ENCODE measurements at regions not wholly inside any gene's neighbourhood (a gene's known extent, or its start where the extent isn't known, plus 50 kb on each side); places are given as distances from the start of the nearest gene placed in this dataset.
"Not testable (repeated sequence)": the region's sequence is repeated elsewhere in the genome, so short reads cannot be mapped to it uniquely, and the experiment has no call there.

- in situ Hi-C loops (cut with MboI; ENCODE audit: low sequenced_read_pairs) = no loop called here
Measured at GRCh38 chr6:105675715-105676397, 273.0 kb upstream of the PREP start.

- in situ Hi-C loops (cut with MboI; ENCODE audit: low sequenced_read_pairs) = not testable (repeated sequence)
Measured at GRCh38 chr6:105672856-105673538, 270.1 kb upstream of the PREP start.

GRCh38 chr6:105669232-105669631 lies 266.4 kb upstream of the PREP start:
- in situ Hi-C loops (cut with MboI; ENCODE audit: low sequenced_read_pairs) = no loop called here

GRCh38 chr6:105667056-105667455 lies 264.2 kb upstream of the PREP start:
- in situ Hi-C loops (cut with MboI; ENCODE audit: low sequenced_read_pairs) = no loop called here

GRCh38 chr6:105664931-105665330 lies 262.0 kb upstream of the PREP start:
- in situ Hi-C loops (cut with MboI; ENCODE audit: low sequenced_read_pairs) = no loop called here

- in situ Hi-C loops (cut with MboI; ENCODE audit: low sequenced_read_pairs) = no loop called here
Measured at GRCh38 chr6:105651969-105652368, 249.1 kb upstream of the PREP start.

- in situ Hi-C loops (cut with MboI; ENCODE audit: low sequenced_read_pairs) = no loop called here
Measured at GRCh38 chr6:105650347-105650746, 247.5 kb upstream of the PREP start.

GRCh38 chr6:105649192-105649591 lies 246.3 kb upstream of the PREP start:
- in situ Hi-C loops (cut with MboI; ENCODE audit: low sequenced_read_pairs) = no loop called here

- in situ Hi-C loops (cut with MboI; ENCODE audit: low sequenced_read_pairs) = no loop called here
Measured at GRCh38 chr6:105648276-105648675, 245.4 kb upstream of the PREP start.

- in situ Hi-C loops (cut with MboI; ENCODE audit: low sequenced_read_pairs) = no loop called here
Measured at GRCh38 chr6:105646391-105646867, 243.5 kb upstream of the PREP start.

- in situ Hi-C loops (cut with MboI; ENCODE audit: low sequenced_read_pairs) = no loop called here
Measured at GRCh38 chr6:105645958-105646357, 243.1 kb upstream of the PREP start.

- in situ Hi-C loops (cut with MboI; ENCODE audit: low sequenced_read_pairs) = no loop called here
Measured at GRCh38 chr6:105645156-105645555, 242.3 kb upstream of the PREP start.

- in situ Hi-C loops (cut with MboI; ENCODE audit: low sequenced_read_pairs) = no loop called here
Measured at GRCh38 chr6:105644691-105645090, 241.8 kb upstream of the PREP start.

- in situ Hi-C loops (cut with MboI; ENCODE audit: low sequenced_read_pairs) = no loop called here
Measured at GRCh38 chr6:105644073-105644489, 241.2 kb upstream of the PREP start.

- in situ Hi-C loops (cut with MboI; ENCODE audit: low sequenced_read_pairs) = no loop called here
Measured at GRCh38 chr6:105642708-105643107, 239.8 kb upstream of the PREP start.

- in situ Hi-C loops (cut with MboI; ENCODE audit: low sequenced_read_pairs) = no loop called here
Measured at GRCh38 chr6:105641504-105641903, 238.6 kb upstream of the PREP start.

GRCh38 chr6:105639124-105639523 lies 236.2 kb upstream of the PREP start:
- in situ Hi-C loops (cut with MboI; ENCODE audit: low sequenced_read_pairs) = no loop called here

- in situ Hi-C loops (cut with MboI; ENCODE audit: low sequenced_read_pairs) = no loop called here
Measured at GRCh38 chr6:105633814-105634213, 230.9 kb upstream of the PREP start.

GRCh38 chr6:105628156-105628860 lies 225.4 kb upstream of the PREP start:
- in situ Hi-C loops (cut with MboI; ENCODE audit: low sequenced_read_pairs) = no loop called here

- in situ Hi-C loops (cut with MboI; ENCODE audit: low sequenced_read_pairs) = no loop called here
Measured at GRCh38 chr6:105626295-105627158, 223.6 kb upstream of the PREP start.

- in situ Hi-C loops (cut with MboI; ENCODE audit: low sequenced_read_pairs) = no loop called here
Measured at GRCh38 chr6:105624021-105624420, 221.1 kb upstream of the PREP start.
